ENCODE measurements at regions not wholly inside any gene's neighbourhood (a gene's known extent, or its start where the extent isn't known, plus 50 kb on each side); places are given as distances from the start of the nearest gene placed in this dataset.
"Not testable (repeated sequence)": the region's sequence is repeated elsewhere in the genome, so short reads cannot be mapped to it uniquely, and the experiment has no call there.

- no peak for DNase-seq (ENCODE audit: low read depth)
These were observed 1030.0 kb upstream of the PRR20A start for GRCh38 chr13:56110751-56111150.

- no peak for DNase-seq (ENCODE audit: low read depth)
These were observed 1006.2 kb upstream of the PRR20A start for GRCh38 chr13:56134524-56134923.

DNA sequence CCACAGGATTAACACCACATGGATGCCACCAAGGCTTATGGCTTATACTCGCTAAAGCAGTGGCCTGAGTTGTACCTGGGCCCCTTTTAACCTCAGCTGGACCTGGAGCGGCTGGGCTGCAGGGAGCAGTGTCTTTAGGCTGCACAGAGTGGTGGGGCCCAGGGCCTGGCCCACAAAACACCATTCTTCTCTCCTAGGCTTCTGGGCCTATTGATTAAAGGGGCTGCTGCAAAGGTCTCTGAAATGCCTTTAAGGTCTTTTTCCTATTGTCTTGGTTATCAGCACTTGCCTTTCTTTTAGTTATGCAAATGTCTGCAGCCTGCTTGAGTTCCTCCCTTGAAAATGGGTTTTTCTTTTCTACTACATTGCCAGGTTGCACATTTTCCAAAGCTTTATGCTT is 973.9 kb upstream of the PRR20A start:
- no peak for DNase-seq (ENCODE audit: low read depth)

DNA sequence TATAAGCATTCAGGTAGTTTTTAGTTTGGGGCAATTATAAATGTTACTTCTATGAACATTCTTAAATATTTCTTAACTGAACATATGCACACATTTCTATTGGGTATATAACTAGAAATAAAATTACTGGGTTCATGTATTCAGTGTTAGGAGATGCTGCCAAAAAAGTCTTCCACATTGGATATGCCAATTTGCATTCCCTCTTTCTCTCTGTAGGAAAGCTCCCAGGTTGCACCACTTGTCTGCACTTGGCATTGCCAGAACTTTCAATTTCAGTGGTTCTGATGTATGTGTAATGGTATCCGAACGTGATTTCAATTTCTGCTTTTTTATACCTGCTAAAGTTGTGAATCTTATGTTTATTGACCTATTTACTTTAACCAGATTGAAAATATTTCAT is 972.1 kb upstream of the PRR20A start:
- DNase-seq (ENCODE audit: low read depth): no peak

DNA sequence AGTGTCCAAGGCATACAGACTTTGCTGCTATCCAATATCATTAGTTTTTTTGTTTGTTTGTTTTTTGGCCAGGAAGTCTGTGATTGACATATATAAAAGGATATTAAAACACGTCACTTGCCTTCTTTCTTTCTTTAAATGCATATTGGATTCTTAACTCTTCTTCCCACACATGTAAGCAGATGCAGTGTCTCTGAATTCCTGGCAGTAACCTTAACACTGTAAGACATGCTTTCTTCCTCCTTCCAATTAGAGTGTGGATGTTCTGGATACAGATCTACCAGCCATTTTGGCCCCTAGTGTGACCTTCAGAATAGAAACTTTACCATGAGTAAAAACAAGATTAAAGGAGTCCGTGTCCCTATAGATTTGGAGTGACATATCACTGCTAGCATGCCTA is 967.4 kb upstream of the PRR20A start:
- no peak for DNase-seq (ENCODE audit: low read depth)

GRCh38 chr13:56182598-56182997 is 958.1 kb upstream of the PRR20A start:
- DNase-seq (ENCODE audit: low read depth): no peak

DNA sequence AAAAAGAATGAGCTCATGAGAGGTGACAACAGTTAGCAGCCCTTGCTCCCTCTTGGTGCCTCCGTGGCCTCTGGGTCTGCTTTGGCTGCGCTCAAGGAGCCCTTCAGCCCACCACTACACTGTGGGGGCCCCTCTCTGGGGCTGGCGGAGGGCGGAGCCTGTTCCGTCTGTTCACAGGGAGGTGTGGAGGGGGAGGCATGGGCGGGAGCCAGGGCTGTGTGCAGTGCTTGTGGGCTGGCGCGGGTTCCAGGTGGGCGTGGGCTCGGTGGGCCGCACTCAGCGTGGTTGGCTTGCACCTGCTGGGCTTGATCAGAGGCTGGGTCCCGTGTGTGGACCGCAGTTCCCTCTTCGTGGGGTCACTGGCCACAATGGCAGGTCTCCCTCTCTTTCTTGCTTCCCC is 953.4 kb upstream of the PRR20A start:
- no peak for DNase-seq (ENCODE audit: low read depth)

GRCh38 chr13:56188582-56188981 is 952.1 kb upstream of the PRR20A start:
- not testable (repeated sequence) for DNase-seq (ENCODE audit: low read depth)

- DNase-seq (ENCODE audit: low read depth): no peak
These were observed 951.3 kb upstream of the PRR20A start for GRCh38 chr13:56189439-56189838.

DNA sequence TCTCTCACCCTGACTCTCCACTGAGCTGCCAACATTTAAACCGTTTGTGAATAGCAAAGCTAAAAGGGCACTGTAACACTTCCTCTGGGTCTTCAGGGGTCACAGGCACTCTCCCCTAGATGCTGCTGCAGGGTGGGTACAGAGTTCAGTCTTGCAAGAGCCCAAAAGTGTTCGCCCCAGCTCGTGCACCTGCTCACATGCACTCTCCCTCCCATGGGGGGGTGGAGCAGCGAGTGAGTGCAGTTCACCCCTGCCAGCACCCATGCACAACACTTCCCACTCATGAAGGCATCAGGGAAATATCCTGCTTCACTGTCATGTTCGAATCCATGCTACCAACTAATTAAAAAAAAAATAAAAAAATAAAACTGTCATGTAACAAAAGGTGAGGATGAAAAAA is 950.7 kb upstream of the PRR20A start:
- no peak for DNase-seq (ENCODE audit: low read depth)

- DNase-seq (ENCODE audit: low read depth): no peak
These were observed 942.4 kb upstream of the PRR20A start for GRCh38 chr13:56198350-56198749.

GRCh38 chr13:56201834-56202233 is 938.9 kb upstream of the PRR20A start:
- DNase-seq (ENCODE audit: low read depth): no peak

DNA sequence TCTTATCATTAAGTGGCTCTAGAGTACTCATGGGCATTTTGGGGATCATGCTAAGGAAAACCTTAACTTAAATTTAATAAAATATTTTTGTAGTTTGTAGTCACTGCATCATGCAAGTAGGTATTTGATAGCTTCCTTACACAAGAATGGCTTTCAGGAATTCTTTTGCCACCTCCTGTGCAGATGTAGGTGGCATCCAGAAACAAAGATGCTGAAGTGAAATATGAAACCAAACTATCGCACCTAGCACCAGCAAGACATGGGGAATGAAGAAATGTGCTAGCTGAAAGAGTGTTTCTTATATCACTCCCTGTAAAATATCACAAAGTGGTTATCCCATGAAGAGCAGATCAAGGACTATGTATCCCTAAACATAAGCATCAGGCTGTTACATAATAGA is 924.5 kb upstream of the PRR20A start:
- DNase-seq (ENCODE audit: low read depth): no peak

DNA sequence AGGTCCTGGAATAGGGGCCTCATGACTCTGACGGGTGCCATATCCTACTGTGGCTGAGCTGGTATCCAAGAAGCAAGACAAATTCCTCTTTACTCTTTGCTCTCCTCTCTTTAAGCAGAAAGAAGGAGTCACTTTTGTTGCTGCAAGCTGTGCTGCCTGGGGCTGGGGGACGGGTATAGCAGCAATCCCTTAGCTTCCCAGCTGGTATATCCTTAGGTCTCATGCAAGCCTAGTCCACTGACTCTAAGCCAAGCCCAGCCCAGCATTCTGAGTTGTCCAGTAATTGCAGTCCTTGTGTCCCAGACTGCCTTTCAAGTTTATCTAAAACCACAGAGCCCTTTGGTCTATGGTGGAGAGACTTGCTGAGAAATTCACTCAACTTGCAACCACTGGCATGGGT is 893.0 kb upstream of the PRR20A start:
- no peak for DNase-seq (ENCODE audit: low read depth)

DNA sequence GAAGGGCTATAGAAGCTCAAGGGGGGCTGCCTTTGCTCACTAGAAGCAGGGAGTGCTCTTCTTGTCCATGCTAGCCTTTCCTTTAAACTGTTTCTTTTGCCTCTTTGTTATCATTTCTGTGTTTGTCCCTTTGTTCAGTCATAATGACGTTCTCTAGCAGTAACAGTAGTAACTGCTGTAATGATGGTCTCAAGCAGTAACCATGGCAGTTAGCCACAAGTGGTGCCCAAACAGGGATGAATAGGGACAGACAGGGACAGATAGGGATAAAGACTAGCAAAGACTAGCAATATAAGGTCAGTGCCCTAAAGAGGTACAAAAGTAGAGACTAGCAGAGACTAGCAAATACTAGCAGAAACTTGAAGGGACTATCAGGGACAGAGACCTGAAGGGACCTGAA is 869.0 kb upstream of the PRR20A start:
- DNase-seq (ENCODE audit: low read depth): no peak

- DNase-seq (ENCODE audit: low read depth): no peak
These were observed 857.4 kb upstream of the PRR20A start for GRCh38 chr13:56283262-56283828.

DNA sequence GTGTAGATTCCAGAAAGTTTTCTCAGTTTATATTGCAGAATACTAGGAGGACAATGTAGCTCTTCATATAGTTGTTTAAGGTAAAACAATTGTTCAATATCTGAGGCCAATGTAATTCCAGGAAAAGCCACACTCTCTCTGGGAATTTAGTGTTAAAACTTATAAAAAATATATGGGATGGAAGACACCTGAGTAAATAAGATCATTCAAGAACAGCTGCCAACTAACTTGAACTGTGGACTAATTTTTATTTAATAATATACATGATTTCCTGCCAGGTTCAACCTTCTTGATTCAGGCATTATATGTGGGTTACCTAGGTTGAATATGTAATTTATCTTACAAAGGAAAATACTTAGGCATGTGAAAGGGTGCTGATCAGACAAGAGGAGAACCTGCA is 841.1 kb upstream of the PRR20A start:
- DNase-seq (ENCODE audit: low read depth): no peak

DNA sequence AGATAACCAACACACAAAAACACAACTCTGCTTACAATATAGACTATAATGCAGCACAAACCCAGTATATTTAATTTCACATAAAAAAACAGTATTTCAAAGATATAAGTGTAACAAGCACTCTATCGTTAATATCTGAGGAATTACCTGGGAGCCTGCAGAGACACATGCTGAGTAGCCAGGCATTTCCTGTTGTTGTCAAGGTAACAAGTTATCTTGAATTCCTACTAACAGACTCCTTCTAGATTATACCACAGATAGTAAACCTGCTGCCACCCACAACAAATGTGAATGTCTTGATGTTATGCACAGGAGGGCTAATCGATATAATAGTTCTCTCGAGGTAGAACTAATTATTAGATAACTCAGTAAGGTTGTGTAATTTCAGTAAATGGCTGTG is 826.0 kb upstream of the PRR20A start:
- peak; percentile 5 for DNase-seq (ENCODE audit: low read depth)

DNA sequence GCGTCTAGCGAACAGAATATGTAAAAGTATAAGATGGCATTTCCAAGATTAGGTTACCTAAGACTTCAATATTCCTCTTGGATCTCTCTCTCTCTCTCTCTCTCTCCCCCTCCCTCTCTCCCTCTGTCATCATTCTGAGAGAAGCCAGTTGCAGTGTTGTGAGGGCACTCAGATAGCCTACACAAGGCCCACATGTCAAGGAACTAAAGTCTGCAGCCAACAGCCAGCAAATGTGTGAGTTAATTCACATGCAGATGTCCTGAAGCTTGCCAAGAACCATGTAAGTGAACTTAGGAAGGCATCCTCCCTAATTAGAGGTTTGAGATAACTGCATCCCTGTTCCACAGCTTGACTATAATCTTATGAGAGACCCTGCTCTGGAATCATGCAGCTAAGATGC is 822.9 kb upstream of the PRR20A start:
- DNase-seq (ENCODE audit: low read depth): no peak

DNA sequence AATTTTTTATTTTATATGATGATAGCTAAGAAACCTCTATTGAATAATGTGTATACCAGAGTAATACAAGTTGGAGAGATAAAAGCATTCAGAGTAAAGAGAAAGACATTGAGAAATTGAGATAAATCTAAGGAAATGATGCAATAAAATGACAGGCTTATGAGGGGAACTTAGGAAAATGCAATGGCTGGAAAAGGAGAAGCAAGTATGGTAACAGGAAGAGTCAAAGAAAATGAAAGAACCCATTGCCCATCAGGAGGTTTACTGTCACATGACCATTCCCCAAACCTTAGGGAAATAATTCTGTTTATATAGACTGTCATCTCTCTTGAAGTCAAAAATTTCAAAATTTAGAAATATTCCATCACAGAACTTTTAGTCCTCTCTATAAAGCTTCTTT is 808.0 kb upstream of the PRR20A start:
- DNase-seq (ENCODE audit: low read depth): no peak

GRCh38 chr13:56335775-56336174 is 804.9 kb upstream of the PRR20A start:
- DNase-seq (ENCODE audit: low read depth): no peak

- DNase-seq (ENCODE audit: low read depth): no peak
These were observed 802.3 kb upstream of the PRR20A start for GRCh38 chr13:56338421-56338820.

DNA sequence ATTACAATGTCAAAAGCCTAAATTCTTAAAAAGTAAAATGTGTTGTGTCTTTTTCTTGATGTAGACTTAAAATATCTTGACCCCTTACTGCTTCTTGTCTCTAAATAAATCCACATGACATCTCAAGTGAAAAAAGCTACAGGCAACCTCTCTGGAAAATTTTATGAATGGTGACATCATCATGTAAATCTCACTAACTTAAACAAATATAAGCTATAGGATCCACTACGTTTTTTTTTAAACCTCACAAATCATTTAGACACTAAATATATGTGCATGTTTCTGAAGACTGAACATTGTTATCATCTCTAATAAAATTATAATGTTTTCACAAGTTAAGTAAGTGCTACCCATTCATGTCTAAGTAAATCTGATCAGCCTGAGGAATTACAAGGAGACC is 793.7 kb upstream of the PRR20A start:
- DNase-seq (ENCODE audit: low read depth): no peak

DNA sequence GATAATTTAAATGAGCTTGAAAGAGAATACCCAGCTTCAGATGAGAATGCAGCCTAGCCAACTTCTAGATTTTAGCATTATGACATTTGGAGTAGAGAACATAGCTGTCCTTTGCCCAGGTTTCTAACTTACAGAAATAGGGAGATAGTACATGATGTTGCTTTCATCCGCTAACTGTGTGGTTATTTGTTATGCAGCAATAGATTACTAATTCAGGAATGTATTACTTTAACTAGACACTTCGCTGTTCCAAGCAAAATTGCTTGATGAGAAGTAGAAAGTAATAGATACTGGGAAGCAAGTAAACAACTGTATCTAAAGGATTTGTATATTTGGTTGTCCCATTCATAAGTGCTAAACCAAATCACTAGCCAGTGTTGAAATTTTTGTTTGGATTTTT is 790.9 kb upstream of the PRR20A start:
- DNase-seq (ENCODE audit: low read depth): no peak

Data from HT1080 (cell line).